Hepatocyte (in vitro differentiated cells): ENCODE measurements at regions not wholly inside any gene's neighbourhood (a gene's known extent, or its start where the extent isn't known, plus 50 kb on each side); places are given as distances from the start of the nearest gene placed in this dataset.

ENCODE experiments used
- CTCF ChIP-seq: fragments of 200-600 bp; sonication (generic); IDR thresholded peaks from 2 replicates; pipeline ENCODE4 v1.5.1; 2016; ENCODE audit warnings: antibody characterized with exemption, mild to moderate bottlenecking; ENCODE audit not compliant: poor library complexity
- EZH2 ChIP-seq: fragments of 200-600 bp; sonication (generic); IDR thresholded peaks from 2 replicates; pipeline ENCODE4 v1.6.1; 2016; ENCODE audit warnings: antibody characterized with exemption, mild to moderate bottlenecking, borderline replicate concordance

GRCh38 chr6:120908767-120909166, 425.5 kb downstream of the TBC1D32 start:
- TF ChIP-seq CTCF (no peak), EZH2 (no peak)
